Right lobe of liver (tissue), 4 donors: ENCODE measurements at regions not wholly inside any gene's neighbourhood (a gene's known extent, or its start where the extent isn't known, plus 50 kb on each side); places are given as distances from the start of the nearest gene placed in this dataset.

Experiments
- POLR2A ChIP-seq: fragments of 450-650 bp; IDR thresholded peaks from one replicate; pipeline ENCODE4 v1.6.1; 2017; ENCODE audit warnings: antibody characterized with exemption, mild to moderate bottlenecking
- TF ChIP-seq, protein P1 (sequence below), 4 donors: fragments of 200-600 bp in 3 of 4; fragments of 450-650 bp in 1 of 4; IDR thresholded peaks; one replicate each; pipeline versions ENCODE4 v1.5.1 to v1.8.0; 2016 to 2022; ENCODE audit warnings: antibody characterized with exemption in 4 of 4, mild to moderate bottlenecking in 2 of 4
- donor health status: DM: no; HTN: no; CAD: no.
- donor health status: DM: no; HTN: no; CAD: no.
- donor health status: DM: no; HTN: yes; CAD: no.

DNA sequence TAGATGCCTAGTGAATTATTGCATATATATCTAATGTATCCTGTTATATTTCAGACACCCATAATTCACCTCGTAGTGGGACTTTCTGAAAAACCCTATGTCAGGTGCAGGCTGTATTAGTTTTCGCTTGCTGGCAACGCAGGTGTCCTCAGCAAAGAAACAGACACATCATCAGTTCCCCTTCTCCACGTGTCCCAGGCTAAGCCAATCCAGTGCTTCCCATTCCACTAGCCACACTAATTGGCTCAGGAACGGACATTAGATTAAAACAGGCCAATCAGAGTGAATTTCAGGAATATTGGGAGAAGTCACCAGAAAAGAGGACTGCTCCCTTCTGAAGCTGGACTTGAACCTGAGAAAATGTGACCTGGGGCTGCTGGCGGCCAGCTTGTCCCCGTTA lies 151.3 kb downstream of the PTPN11 start:
- TF ChIP-seq, protein P1, sequence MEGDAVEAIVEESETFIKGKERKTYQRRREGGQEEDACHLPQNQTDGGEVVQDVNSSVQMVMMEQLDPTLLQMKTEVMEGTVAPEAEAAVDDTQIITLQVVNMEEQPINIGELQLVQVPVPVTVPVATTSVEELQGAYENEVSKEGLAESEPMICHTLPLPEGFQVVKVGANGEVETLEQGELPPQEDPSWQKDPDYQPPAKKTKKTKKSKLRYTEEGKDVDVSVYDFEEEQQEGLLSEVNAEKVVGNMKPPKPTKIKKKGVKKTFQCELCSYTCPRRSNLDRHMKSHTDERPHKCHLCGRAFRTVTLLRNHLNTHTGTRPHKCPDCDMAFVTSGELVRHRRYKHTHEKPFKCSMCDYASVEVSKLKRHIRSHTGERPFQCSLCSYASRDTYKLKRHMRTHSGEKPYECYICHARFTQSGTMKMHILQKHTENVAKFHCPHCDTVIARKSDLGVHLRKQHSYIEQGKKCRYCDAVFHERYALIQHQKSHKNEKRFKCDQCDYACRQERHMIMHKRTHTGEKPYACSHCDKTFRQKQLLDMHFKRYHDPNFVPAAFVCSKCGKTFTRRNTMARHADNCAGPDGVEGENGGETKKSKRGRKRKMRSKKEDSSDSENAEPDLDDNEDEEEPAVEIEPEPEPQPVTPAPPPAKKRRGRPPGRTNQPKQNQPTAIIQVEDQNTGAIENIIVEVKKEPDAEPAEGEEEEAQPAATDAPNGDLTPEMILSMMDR (IDR thresholded peaks at IDR 0.05), result no peak
- TF ChIP-seq POLR2A, result no peak
